ENCODE measurements at regions not wholly inside any gene's neighbourhood (a gene's known extent, or its start where the extent isn't known, plus 50 kb on each side); places are given as distances from the start of the nearest gene placed in this dataset.
"Not testable (repeated sequence)": the region's sequence is repeated elsewhere in the genome, so short reads cannot be mapped to it uniquely, and the experiment has no call there.

DNA sequence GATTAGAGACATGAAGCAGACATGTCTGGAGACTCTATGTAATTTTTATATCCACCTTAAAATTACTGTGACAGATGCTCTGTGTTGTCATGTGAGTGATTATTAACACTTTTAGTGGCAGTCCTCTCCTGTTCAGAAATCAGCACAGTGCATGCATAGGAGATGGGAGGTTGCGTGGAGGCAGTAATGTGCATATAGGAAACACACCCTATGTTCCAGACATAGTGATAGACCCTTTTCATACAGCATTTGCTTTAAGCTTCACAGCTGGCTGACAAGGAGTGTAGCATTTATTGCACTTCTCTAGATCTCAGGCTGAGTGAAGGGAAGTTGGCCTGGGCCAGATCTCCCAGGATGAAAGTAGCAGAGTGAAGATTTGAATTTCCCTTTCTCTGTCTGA lies 102.3 kb upstream of the SYN3 start:
- DNase-seq (ENCODE audit: low read depth) = no peak
- TF ChIP-seq, protein P1, sequence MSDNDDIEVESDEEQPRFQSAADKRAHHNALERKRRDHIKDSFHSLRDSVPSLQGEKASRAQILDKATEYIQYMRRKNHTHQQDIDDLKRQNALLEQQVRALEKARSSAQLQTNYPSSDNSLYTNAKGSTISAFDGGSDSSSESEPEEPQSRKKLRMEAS (IDR thresholded peaks at IDR 0.05; ENCODE audit: low read depth, low read length) = no peak
- TF ChIP-seq POLR2A (IDR thresholded peaks at IDR 0.05; ENCODE audit: extremely low read depth, insufficient read length) = no peak
- TF ChIP-seq MYC (IDR thresholded peaks at IDR 0.05; ENCODE audit: low read depth, low read length) = no peak
- TF ChIP-seq, protein P2, sequence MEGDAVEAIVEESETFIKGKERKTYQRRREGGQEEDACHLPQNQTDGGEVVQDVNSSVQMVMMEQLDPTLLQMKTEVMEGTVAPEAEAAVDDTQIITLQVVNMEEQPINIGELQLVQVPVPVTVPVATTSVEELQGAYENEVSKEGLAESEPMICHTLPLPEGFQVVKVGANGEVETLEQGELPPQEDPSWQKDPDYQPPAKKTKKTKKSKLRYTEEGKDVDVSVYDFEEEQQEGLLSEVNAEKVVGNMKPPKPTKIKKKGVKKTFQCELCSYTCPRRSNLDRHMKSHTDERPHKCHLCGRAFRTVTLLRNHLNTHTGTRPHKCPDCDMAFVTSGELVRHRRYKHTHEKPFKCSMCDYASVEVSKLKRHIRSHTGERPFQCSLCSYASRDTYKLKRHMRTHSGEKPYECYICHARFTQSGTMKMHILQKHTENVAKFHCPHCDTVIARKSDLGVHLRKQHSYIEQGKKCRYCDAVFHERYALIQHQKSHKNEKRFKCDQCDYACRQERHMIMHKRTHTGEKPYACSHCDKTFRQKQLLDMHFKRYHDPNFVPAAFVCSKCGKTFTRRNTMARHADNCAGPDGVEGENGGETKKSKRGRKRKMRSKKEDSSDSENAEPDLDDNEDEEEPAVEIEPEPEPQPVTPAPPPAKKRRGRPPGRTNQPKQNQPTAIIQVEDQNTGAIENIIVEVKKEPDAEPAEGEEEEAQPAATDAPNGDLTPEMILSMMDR (IDR thresholded peaks at IDR 0.05; ENCODE audit: low read depth, low read length) = no peak
- no peak overlapping the region for H3K4me3 ChIP-seq (ENCODE audit: low read depth, low read length)

DNA sequence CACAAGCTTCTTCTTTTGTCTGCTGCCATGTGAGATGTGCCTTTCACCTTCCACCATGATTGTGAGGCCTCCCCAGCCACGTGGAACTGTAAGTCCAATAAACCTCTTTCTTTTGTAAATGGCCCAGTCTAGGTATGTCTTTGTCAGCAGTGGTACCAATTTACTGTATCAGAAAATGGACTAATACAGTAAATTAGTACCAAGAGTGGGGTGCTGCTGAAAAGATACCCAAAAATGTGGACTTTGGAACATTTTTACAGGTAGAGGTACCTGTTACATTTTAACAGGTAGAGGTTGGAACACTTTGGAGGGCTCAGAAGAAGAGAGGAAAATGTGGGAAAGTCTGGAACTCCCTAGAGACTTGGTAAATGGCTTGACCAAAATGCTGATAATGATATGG lies 96.8 kb upstream of the SYN3 start:
- not testable (repeated sequence) for H3K4me3 ChIP-seq (ENCODE audit: low read depth, low read length)

DNA sequence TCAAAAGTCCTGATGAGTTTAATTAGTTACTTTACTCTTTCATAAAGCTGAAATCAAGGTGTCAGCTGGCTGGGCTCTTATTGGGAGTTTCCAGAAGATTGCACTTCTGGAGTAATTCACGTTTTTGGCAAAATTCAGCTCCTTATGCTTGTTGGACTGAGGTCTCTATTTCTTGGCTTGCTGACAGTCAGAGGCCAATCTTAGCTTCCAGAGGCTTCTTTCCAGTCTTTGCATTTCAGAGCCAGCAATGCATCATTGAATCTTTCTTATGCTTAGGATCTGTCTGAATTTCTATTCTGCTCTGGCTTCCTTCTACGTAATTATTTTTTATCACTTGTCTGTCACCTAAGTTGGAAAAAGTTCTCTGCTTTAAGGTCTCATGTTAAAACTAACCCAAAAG lies 91.4 kb upstream of the SYN3 start:
- DNase-seq (ENCODE audit: low read depth) = no peak
- H3K4me3 ChIP-seq (ENCODE audit: low read depth, low read length) = no peak overlapping the region
- TF ChIP-seq, protein P1 (IDR thresholded peaks at IDR 0.05; ENCODE audit: low read depth, low read length) = no peak

More for the DNA sequence above, 96.8 kb upstream of the SYN3 start:
- DNase-seq (ENCODE audit: low read depth) = not testable (repeated sequence)

DNA sequence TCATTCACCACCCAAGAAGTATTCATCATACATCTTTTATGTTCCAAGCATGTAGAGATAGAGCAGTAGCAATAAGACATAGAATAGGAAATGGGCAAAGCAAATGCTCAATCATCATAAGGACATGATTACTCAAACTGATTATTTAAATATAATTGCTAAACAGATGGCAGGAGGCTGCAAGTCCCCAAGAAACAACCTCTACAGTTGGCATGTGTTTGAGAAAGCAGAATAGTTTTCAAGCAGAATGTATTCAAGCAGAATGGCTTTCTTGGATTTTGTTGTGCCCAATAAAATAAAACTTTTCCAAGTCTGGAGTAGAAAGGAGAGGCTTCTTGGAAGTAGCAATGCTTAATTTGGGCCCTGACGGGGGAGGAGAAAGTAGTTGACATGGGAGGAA lies 86.5 kb upstream of the SYN3 start:
- no peak for DNase-seq (ENCODE audit: low read depth)
- no peak overlapping the region for H3K4me3 ChIP-seq (ENCODE audit: low read depth, low read length)
- TF ChIP-seq, protein P2 (IDR thresholded peaks at IDR 0.05; ENCODE audit: low read depth, low read length) = no peak
- TF ChIP-seq, protein P1 (IDR thresholded peaks at IDR 0.05; ENCODE audit: low read depth, low read length) = no peak
- TF ChIP-seq MYC (IDR thresholded peaks at IDR 0.05; ENCODE audit: low read depth, low read length) (no peak), POLR2A (IDR thresholded peaks at IDR 0.05; ENCODE audit: extremely low read depth, insufficient read length) (no peak)

DNA sequence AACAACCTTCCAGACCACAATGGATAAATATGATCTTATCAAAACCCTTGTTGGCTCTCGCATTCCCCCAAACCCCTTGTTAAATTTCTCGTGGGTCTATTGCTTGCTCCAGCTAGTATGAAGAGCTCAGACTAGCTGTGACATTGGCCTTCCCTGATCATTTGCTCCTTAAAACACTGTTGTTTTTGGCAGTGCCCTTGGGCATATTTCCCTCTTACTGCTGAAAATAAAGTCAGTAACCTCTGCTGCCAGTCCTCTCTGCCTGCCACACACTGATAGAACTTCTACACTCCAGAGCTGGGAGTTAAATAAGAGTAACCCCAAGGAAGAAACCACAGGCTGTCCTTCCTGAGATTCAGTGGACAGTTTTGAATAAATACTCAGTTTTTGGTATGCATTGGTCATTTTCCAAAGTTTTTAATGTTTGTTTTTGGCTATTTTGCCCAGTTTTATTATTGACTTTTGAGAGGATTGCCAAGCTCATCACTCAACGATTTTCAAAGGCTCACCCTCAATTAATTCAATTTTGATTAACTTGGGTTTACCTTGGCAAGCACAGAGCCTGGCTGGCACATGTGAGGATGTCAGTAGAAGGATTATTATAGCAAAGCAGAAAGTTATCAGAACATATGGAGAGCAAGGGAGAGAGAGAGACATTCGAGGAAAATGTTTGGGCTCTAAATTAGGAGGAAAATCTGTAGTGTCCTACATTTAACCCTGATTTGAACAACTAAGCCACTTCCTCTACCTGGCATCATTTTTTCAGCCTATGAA lies 84.3 kb upstream of the SYN3 start:
- DNase-seq (ENCODE audit: low read depth) = no peak

DNA sequence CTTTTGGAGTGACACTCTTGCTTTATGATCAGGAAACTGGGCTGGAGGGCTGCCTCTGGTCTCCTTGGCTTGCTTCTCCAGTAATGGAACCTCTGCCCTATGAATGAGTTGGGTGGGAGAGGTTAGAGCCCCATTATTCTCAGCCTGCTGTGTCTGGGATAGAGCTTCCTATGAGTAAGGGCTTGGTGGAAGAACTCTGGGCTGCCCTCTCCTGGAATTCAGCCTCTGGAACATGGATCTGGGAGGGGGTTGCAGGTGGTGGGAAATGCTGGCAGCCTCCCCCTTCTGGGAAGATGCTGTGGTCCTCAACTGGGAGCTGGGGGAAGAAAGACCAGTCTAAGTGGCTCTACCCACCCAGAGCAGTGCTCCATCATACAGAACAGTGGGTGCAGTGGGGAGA lies 81.8 kb upstream of the SYN3 start:
- no peak for DNase-seq (ENCODE audit: low read depth)
- TF ChIP-seq, protein P2 (IDR thresholded peaks at IDR 0.05; ENCODE audit: low read depth, low read length) = no peak
- TF ChIP-seq POLR2A (IDR thresholded peaks at IDR 0.05; ENCODE audit: extremely low read depth, insufficient read length) (no peak), MYC (IDR thresholded peaks at IDR 0.05; ENCODE audit: low read depth, low read length) (no peak)
- TF ChIP-seq, protein P1 (IDR thresholded peaks at IDR 0.05; ENCODE audit: low read depth, low read length) = no peak

More for the DNA sequence above, 84.3 kb upstream of the SYN3 start:
- TF ChIP-seq, protein P1 (IDR thresholded peaks at IDR 0.05; ENCODE audit: low read depth, low read length) = no peak
- no peak for TF ChIP-seq MYC (IDR thresholded peaks at IDR 0.05; ENCODE audit: low read depth, low read length)
- no peak for TF ChIP-seq POLR2A (IDR thresholded peaks at IDR 0.05; ENCODE audit: extremely low read depth, insufficient read length)
- TF ChIP-seq, protein P2 (IDR thresholded peaks at IDR 0.05; ENCODE audit: low read depth, low read length) = no peak
- no peak overlapping the region for H3K4me3 ChIP-seq (ENCODE audit: low read depth, low read length)

DNA sequence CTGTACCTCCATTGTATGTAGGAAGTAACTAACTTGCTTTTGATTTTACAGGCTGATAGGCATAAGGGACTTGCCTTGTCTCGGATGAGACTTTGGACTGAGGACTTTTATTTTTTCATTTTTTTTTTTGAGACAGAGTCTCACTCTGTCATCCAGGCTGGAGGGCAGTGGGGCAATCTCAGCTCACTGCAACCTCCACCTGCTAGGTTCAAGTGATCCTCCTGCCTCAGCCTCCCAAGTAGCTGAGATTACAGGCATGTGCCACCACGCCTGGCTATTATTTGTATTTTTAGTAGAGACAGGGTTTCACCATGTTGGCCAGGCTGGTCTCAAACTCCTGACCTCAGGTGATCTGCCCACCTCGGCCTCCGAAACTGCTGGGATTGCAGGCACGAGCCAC lies 80.2 kb upstream of the SYN3 start:
- H3K4me3 ChIP-seq (ENCODE audit: low read depth, low read length); DNase-seq (ENCODE audit: low read depth): not testable (repeated sequence)

More for the DNA sequence above, 81.8 kb upstream of the SYN3 start:
- no peak overlapping the region for H3K4me3 ChIP-seq (ENCODE audit: low read depth, low read length)

Measured in NB4 (cell line).